GM21717 (cell line): ENCODE measurements at regions not wholly inside any gene's neighbourhood (a gene's known extent, or its start where the extent isn't known, plus 50 kb on each side); places are given as distances from the start of the nearest gene placed in this dataset.
A peak's percentile ranks its signal among the peaks of the same experiment; 100 is the strongest.
"Not testable (repeated sequence)": the region's sequence is repeated elsewhere in the genome, so short reads cannot be mapped to it uniquely, and the experiment has no call there.

Experiments
- ATAC-seq: cut with Tn5 transposase; IDR thresholded peaks from one replicate; pipeline ENCODE4 v1.9.1; 2021; ENCODE audit warnings: mild to moderate bottlenecking, moderate library complexity; ENCODE audit not compliant: unreplicated experiment

DNA sequence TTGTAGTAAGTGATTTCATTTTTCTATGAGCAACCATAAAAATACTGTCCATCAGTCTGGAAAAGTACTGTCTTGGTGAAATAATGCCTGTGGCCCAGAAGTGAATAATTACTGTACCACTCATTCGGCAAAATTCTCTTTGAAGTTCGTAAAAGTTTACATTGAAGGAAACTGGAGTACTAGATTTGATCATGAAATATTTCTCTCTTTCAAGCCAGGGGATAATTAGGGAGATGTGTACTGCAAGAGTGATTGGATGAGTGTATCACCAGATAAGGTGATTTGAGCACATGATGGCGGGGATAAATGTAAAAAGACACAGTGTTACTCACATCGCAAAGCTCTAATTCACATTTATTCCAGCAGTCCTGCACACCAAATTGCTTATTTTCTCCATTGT is 883.2 kb upstream of the PIK3C3 start:
- no peak for ATAC-seq

GRCh38 chr18:41069167-41069566 is 885.9 kb upstream of the PIK3C3 start:
- no peak for ATAC-seq

DNA sequence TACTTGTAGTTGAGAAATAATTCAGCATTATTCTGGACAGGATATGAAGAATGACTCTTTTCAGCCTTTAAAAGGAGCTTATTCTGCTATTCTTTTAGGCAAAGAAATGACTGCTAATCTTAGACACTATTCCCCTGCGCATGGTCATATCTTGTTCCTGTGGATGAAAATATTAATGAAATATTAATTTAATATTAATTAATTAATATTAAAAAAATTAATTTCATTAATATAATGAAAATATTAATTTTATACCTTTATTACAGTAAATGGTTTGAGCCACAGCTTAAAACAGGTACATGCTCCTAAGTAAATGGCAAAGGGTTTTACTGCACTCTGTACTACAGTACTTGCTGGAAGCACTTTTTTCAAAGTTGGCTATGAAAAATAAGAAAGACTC is 890.1 kb upstream of the PIK3C3 start:
- no peak for ATAC-seq

DNA sequence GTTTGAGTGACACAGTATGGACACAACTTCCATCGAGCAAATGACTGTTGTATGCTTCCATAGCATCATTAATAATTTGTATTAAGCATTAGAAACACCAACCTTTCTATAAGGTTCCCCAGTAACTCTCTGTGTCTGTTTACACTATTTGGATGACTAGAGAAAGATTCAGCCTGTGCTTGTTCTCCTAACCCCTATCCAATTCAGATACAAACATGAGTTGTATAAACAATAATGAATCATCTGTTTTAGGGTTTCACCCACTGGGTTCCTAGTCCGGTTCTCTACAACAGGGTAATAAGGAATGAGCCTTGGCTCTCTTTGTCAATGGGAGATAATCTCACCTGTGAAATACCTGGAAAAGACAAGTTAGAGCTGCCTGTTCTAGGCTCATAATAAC is 894.1 kb upstream of the PIK3C3 start:
- ATAC-seq: no peak

DNA sequence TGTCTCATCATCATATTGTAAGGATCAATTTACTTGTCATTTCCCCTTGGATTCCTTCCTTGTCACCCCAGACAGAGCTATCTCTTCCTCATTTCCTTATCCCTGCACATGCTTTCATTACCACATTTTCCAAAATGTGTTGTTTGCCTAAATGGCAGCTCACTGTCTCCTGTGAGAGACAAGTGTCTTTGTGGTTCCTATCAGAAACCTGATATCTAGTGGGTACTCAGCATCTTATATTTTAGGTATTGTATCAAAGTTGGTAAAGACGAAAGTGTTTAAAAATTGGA is 896.0 kb upstream of the PIK3C3 start:
- ATAC-seq: no peak

GRCh38 chr18:41058351-41059125 is 896.5 kb upstream of the PIK3C3 start:
- ATAC-seq: no peak

DNA sequence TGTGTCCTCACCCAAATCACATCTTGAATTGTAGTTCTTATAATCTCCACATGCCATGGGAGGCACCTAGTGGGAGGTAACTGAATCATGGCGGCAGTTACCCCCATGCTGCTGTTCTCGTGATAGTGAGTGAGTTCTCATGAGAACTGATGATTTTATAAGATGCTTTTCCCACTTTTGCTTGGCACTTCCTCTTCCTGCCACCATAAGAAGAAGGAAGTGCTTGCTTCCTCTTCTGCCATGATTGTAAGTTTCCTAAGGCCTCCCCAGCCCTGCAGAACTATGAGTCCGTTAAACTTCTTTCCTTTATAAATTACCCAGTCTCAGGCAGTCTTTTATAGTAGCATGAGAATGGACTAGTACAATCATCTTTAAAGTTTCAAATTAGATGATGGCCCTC is 902.4 kb upstream of the PIK3C3 start:
- no peak for ATAC-seq

- ATAC-seq: not testable (repeated sequence)
Measured at GRCh38 chr18:41046250-41046649, 908.8 kb upstream of the PIK3C3 start.

DNA sequence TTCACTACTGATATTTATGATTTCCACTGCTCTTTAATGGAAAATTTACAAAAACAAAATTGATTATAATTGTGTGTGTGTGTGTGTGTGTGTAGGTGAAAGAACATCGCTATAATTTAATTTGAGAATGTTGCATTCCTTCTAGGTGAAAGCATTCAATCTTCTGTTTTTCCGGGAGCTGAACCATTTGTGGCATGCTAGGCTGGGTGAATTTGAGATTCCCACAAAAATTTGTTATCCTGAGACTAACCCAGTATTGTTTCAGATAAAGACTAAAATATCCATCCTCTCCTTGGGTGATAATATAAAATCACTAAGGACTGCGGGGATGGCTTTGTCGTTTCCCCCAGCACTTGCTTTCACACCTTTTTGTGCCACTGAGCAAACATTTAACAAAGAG is 911.2 kb upstream of the PIK3C3 start:
- no peak for ATAC-seq

DNA sequence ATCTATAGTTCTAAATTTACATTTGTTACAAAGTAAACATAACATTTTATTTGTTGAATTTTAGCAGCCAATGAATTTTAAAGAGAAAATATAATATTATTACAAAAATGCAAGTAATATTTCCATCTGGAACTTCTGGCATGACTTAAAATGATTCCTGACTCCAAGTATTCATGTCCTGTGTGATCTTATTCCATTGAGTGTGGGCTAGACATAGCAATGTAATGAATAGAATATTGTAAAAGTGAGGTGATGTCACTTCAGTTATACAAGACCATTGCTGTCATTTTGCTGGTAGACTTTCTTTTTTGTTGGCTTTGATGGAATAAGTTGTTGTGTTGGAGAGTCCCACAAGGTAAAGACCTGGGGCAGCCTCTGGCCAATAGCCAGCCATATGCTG is 912.2 kb upstream of the PIK3C3 start:
- ATAC-seq: no peak

- ATAC-seq: no peak
Measured at GRCh38 chr18:41038071-41038470, 917.0 kb upstream of the PIK3C3 start.

DNA sequence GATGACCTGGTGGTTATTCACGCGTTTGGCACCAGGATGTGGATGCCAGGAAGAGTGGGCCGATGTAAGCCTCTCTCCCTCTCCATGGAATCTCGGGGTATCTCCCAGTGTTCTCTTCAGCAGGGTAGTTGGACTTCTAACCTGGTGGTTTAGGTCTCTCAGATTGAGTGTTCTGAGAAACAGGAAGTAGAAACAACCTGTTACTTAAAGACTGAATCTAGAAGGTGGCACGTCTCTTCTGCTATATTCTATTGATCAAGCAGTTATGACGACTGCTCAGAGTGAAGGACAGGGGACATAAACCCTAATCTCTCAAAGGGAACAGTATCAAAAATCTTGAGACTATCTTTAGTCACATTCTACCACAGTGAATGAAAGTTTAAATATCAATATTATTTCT is 918.7 kb upstream of the PIK3C3 start:
- peak; percentile 62 for ATAC-seq

- no peak for ATAC-seq
Measured at GRCh38 chr18:41034413-41034812, 920.6 kb upstream of the PIK3C3 start.

- peak; percentile 87 for ATAC-seq
Measured at GRCh38 chr18:41025666-41026065, 929.4 kb upstream of the PIK3C3 start.

DNA sequence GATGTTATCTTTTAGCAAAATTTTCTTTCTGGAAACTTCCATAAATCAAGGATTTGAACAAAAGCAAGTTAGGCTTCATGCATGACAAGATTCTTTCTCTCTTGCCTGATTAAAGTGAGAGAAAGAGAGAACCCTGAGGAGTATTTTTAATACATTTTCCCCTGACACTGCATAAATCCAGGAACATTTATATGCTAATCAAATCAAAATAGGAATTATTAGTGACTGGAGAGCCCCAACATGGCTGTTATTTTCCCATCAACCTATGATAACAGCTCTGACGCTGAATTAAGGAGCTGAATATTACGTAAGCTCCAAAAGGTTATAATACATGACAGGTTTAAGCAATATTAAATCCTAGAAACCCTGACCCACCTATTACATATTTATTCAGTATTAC is 930.2 kb upstream of the PIK3C3 start:
- ATAC-seq: no peak

DNA sequence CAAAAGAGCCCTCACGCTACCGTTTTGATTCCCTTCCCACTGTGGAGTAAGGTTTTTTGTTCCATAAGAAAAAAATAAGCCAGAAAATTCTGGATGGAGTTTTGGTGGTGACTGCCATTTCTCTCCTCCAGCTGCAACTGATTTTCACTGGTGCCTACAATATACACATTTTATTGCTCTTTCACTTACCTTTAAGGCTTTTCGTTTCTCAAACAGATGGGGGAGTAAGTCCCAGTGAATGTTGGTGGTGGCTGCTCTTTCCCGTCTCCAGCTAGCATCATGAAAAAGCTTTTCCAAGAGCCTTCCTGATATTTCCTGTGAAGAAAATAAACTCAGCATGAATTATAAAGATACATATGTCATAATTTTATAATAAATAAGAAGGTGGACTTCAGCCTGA is 932.5 kb upstream of the PIK3C3 start:
- ATAC-seq: no peak

- no peak for ATAC-seq
Measured at GRCh38 chr18:41021089-41021488, 933.9 kb upstream of the PIK3C3 start.

- no peak for ATAC-seq
Measured at GRCh38 chr18:41012194-41012593, 942.8 kb upstream of the PIK3C3 start.

DNA sequence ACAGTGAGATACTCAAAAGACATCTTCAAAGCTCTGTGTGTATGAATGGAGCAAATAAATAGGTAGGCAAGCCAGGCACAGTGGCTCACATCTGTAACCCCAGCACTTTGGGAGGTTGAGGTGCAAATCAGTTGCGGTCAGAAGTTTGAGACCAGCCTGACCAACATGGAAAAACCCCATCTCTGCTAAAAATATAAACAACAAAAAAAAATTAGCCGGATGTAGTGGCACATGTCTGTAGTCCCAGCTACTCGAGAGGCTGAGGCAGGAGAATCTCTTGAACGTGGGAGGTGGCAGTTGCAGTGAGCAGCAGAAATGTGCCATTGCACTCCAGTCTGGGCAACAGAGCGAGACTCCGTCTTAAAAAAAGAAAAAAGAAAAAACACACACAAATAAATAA is 945.1 kb upstream of the PIK3C3 start:
- peak; percentile 82 for ATAC-seq

DNA sequence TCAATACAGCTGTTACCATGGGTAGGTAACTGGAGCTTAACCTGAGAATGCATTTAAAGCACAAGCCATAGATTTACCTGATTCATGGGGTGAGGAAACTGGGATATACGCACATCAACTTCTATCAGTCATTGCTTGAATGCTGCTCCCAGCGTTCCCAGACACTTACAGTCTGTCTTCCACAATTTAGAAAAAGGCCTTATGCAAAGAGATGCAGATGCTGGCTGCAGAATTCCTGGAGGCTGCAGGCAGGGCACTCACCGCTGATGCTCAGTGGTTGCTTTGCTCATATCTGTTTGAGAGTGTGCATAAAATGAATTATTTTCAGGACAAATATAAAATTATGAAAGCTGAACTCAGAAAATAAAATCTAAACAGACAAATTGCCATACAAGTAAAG is 950.7 kb upstream of the PIK3C3 start:
- no peak for ATAC-seq

- no peak for ATAC-seq
Measured at GRCh38 chr18:40995529-40995928, 959.5 kb upstream of the PIK3C3 start.

DNA sequence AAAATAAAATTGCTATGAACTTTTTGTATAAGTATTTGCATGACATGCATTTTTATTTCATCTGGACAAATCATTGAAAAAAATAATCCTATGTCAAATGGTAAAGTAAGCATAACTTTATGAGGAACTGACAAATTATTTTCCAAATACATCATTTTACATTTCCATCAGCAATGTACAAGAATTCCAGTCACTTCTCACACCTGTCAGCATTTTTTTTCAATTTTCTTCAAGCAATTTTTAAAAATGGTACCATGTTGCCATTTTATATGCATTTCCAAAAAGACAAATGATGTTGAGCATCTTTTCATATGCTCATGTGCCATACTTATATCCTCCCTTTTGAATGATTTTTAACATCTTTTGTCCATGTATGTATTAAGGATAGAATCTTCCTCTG is 961.7 kb upstream of the PIK3C3 start:
- ATAC-seq: no peak

DNA sequence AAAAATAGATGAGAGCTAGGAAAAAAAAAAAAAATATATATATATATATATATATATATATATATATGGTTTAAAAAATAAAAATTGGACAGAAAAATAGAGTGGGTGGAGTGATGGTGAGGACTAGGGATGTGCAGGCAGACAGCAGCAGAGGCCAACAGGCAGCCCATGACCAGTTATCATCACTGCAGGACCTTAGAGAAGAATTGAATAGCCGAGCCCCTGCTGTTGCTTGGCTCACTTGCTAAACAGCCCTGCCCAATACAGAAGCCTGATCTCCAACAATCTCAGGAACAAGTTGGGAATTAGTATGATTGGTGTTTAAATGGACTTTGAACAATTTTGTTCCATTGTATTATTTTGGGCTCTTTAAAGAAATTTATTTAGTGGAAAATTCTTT is 967.5 kb upstream of the PIK3C3 start:
- no peak for ATAC-seq
